Testis (tissue), 2 donors: ENCODE measurements at regions not wholly inside any gene's neighbourhood (a gene's known extent, or its start where the extent isn't known, plus 50 kb on each side); places are given as distances from the start of the nearest gene placed in this dataset.

ENCODE experiments used
- DNase-seq: peaks from one replicate; pipeline ENCODE4 v3.0.0-alpha.2; 2019
- H3K27ac ChIP-seq, 2 donors: fragments of 200-600 bp; sonication (generic); one replicate each; pipeline ENCODE4 v1.5.1; 2019
- H3K27me3 ChIP-seq: fragments of 200-600 bp; sonication (generic); one replicate; pipeline ENCODE4 v1.5.1; 2019
- H3K36me3 ChIP-seq: fragments of 200-600 bp; sonication (generic); one replicate; pipeline ENCODE4 v1.5.1; 2017; ENCODE audit warnings: low read depth; ENCODE audit errors: missing control alignments
- H3K4me1 ChIP-seq: fragments of 200-600 bp; sonication (generic); one replicate; pipeline ENCODE4 v1.5.1; 2019
- H3K4me3 ChIP-seq, 2 donors: fragments of 200-600 bp; sonication (generic); one replicate each; pipeline ENCODE4 v1.5.1; 2017 to 2019
- H3K9me3 ChIP-seq: fragments of 200-600 bp; sonication (generic); one replicate; pipeline ENCODE4 v1.5.1; 2017
- POLR2A ChIP-seq: fragments of 450-650 bp; IDR thresholded peaks from one replicate; pipeline ENCODE4 v1.6.1; 2017; ENCODE audit warnings: antibody characterized with exemption, mild to moderate bottlenecking, moderate library complexity
- WGBS, 2 donors: methylation state at CpG; one replicate each; pipeline ENCODE4 v1.1.5; 2018; 5-methylcytosine and 5-hydroxymethylcytosine counted together
- intact Hi-C: fragments of 100-400 bp; cut with DNase I; formaldehyde crosslinking; loops from one replicate; pipeline ENCODE4 v1.15.1; 2023; ENCODE audit warnings: low total_unique reads
- TF ChIP-seq, protein P1 (sequence below), 3 experiments: fragments of 450-650 bp in 2 of 3; fragments of 200-600 bp in 1 of 3; sonication (generic) in 1 of 3; IDR thresholded peaks; one replicate each; pipeline ENCODE4 v1.5.1; 2016 to 2019; ENCODE audit warnings: antibody characterized with exemption in 3 of 3, mild to moderate bottlenecking in 2 of 3, moderate library complexity in 1 of 3

DNA sequence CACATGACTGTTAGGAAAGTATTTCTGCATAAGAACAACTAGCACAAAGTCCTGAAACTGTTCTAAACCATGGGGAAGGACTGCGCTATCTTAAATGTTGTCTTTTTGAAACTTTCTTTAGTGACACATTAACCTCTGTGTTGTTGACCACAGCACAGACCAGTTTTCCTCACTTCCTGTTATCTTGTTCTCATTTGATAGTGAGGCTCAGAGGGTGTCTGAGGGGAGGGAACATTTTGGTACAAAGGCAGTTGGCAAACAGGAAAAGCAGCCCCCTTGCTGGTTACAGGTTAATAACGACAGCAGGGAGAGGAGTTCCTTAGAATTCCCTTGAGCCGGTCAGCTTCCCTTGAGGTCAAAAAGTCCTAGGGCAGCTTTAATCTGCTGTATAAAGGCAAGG is 143.5 kb upstream of the BMP2 start:
- no peak for DNase-seq
- intact Hi-C loops, result no loop called here
- H3K36me3 ChIP-seq, result no peaks in the 10 kb centered on the region
- H3K4me3 ChIP-seq, result no peak overlapping the region
- H3K27ac ChIP-seq, result no peak overlapping the region
- TF ChIP-seq POLR2A, result no peak
- TF ChIP-seq, protein P1, sequence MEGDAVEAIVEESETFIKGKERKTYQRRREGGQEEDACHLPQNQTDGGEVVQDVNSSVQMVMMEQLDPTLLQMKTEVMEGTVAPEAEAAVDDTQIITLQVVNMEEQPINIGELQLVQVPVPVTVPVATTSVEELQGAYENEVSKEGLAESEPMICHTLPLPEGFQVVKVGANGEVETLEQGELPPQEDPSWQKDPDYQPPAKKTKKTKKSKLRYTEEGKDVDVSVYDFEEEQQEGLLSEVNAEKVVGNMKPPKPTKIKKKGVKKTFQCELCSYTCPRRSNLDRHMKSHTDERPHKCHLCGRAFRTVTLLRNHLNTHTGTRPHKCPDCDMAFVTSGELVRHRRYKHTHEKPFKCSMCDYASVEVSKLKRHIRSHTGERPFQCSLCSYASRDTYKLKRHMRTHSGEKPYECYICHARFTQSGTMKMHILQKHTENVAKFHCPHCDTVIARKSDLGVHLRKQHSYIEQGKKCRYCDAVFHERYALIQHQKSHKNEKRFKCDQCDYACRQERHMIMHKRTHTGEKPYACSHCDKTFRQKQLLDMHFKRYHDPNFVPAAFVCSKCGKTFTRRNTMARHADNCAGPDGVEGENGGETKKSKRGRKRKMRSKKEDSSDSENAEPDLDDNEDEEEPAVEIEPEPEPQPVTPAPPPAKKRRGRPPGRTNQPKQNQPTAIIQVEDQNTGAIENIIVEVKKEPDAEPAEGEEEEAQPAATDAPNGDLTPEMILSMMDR (IDR thresholded peaks at IDR 0.05), result no peak
- H3K9me3 ChIP-seq, result no peaks in the 10 kb centered on the region
- whole genome bisulfite sequencing, 2 donors, result 43 to 52% methylated on average over 3 of the region's 3 CpGs
- H3K27me3 ChIP-seq, result no peaks in the 10 kb centered on the region
- H3K4me1 ChIP-seq, result no peaks in the 10 kb centered on the region

DNA sequence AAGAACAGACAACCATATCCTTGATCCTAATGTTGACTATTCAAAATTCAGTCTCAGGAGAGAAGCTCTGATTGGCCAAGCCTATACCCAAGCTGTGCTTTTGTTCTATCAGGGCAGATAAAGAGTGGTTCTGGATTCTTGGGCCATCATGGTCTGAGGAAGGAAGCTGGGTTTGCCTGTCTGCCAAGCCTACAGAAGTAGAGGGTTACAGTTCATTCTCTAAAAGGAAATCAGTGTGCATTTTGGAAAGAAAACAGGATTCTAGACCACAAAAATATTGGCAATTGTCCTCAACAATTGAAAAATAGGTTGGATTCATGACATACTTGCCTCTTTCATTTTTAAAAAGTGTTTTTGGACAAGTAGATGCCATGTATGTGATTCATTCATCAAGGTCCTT is 145.4 kb upstream of the BMP2 start:
- no peak for DNase-seq
- Histone ChIP-seq H3K27ac (no peak overlapping the region), H3K36me3 (no peaks in the 10 kb centered on the region), H3K27me3 (no peaks in the 10 kb centered on the region), H3K9me3 (no peaks in the 10 kb centered on the region), H3K4me3 (no peak overlapping the region), H3K4me1 (no peaks in the 10 kb centered on the region)
- TF ChIP-seq, protein P1 (IDR thresholded peaks at IDR 0.05), result no peak
- no peak for TF ChIP-seq POLR2A
- intact Hi-C loops, result no loop called here

DNA sequence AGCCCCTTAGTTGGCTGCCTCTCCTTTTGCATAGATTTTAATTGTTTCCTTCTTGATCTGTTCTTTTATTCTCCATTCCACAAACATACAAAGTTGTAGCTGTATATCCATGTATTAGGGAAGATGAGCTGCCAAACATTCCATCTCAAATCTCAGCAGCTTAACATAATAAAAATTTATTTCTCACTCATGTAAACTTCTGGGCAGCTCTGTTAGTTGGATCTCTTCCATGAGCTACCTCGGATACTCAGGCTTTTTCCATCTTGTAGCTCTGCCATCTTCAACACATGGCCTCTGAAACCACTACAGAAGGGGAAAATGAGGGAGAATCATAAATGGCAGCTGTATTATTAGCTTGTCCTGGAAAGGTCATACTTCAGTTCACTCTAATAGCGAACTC is 149.4 kb upstream of the BMP2 start:
- Histone ChIP-seq H3K4me3 (no peak overlapping the region), H3K27me3 (no peaks in the 10 kb centered on the region), H3K9me3 (no peaks in the 10 kb centered on the region), H3K4me1 (no peaks in the 10 kb centered on the region), H3K27ac (no peak overlapping the region), H3K36me3 (no peaks in the 10 kb centered on the region)
- intact Hi-C loops, result no loop called here
- no peak for DNase-seq
- 60 to 61% methylated on average over 2 of the region's 2 CpGs for WGBS, 2 donors
- TF ChIP-seq, protein P1 (IDR thresholded peaks at IDR 0.05), result no peak
- no peak for TF ChIP-seq POLR2A

DNA sequence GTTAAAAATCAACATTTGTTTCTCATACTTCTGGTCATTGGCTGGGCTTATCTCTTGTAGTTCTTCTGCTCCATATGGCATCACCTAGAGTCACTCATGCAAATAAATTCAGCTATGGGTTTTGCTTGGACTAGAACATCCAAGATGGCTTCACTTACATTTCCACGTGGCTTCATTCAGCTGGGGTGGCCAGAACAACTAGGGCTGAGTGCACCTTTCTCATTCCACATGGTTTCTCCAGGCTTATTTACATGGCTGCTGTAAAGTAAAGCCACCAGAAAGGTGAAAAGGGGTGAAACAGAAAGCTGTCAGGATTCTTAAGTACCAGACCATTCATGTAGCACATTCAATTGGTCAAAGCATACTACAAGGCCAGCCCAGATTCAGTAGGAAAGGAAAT is 151.1 kb upstream of the BMP2 start:
- Histone ChIP-seq H3K27ac (no peak overlapping the region), H3K36me3 (no peaks in the 10 kb centered on the region), H3K9me3 (no peaks in the 10 kb centered on the region), H3K27me3 (no peaks in the 10 kb centered on the region), H3K4me3 (no peak overlapping the region), H3K4me1 (no peaks in the 10 kb centered on the region)
- intact Hi-C loops, result no loop called here
- WGBS, 2 donors, result 77 to 94% methylated on average over 1 of the region's 1 CpG
- TF ChIP-seq POLR2A, result no peak
- TF ChIP-seq, protein P1 (IDR thresholded peaks at IDR 0.05), result no peak
- DNase-seq, result no peak

GRCh38 chr20:6614836-6615235 is 152.7 kb upstream of the BMP2 start:
- WGBS, 2 donors, result 73 to 76% methylated on average over 1 of the region's 1 CpG
- TF ChIP-seq, protein P1 (IDR thresholded peaks at IDR 0.05), result no peak
- no peak for TF ChIP-seq POLR2A
- no peak for DNase-seq
- Histone ChIP-seq H3K9me3 (no peaks in the 10 kb centered on the region), H3K4me1 (no peaks in the 10 kb centered on the region), H3K27ac (no peak overlapping the region), H3K27me3 (no peaks in the 10 kb centered on the region), H3K36me3 (no peaks in the 10 kb centered on the region), H3K4me3 (no peak overlapping the region)
- intact Hi-C loops, result no loop called here
